Keratinocyte (primary cell): ENCODE measurements at regions not wholly inside any gene's neighbourhood (a gene's known extent, or its start where the extent isn't known, plus 50 kb on each side); places are given as distances from the start of the nearest gene placed in this dataset.
"Not testable (repeated sequence)": the region's sequence is repeated elsewhere in the genome, so short reads cannot be mapped to it uniquely, and the experiment has no call there.

Experiments
- DNase-seq: peaks from one replicate; pipeline ENCODE4 v3.0.0-alpha.2; 2011; ENCODE audit warnings: low read depth, missing footprints, low spot score
- FAIRE-seq: peaks from 2 replicates; lab custom pipeline; 2011; peaks lifted over from hg19 to GRCh38; lab: Jason Lieb, UNC
- H2AFZ ChIP-seq: 2 replicates; pipeline ENCODE4 v1.6.0; 2012; ENCODE audit warnings: low read length, control low read depth, inconsistent platforms; ENCODE audit not compliant: control insufficient read depth
- H3K27ac ChIP-seq: 2 replicates; pipeline ENCODE4 v1.5.1; 2011; ENCODE audit warnings: low read length; ENCODE audit not compliant: control insufficient read depth, insufficient read depth
- H3K27me3 ChIP-seq: 3 replicates; pipeline ENCODE4 v1.6.0; 2011; ENCODE audit warnings: low read length; ENCODE audit not compliant: control insufficient read depth, insufficient read depth; ENCODE audit errors: extremely low read depth
- H3K36me3 ChIP-seq, 2 experiments: 2 replicates in 1 of 2; 3 replicates in 1 of 2; pipeline ENCODE4 v1.5.1; 2011; ENCODE audit warnings: low read length in 2 of 2, mild to moderate bottlenecking in 1 of 2; ENCODE audit not compliant: control insufficient read depth in 2 of 2, insufficient read depth in 2 of 2; ENCODE audit errors: extremely low read depth in 1 of 2
- H3K4me1 ChIP-seq: 3 replicates; pipeline ENCODE4 v1.5.1; 2011; ENCODE audit warnings: low read length; ENCODE audit not compliant: control insufficient read depth, insufficient read depth; ENCODE audit errors: extremely low read depth
- H3K4me2 ChIP-seq: 3 replicates; pipeline ENCODE4 v1.6.0; 2011; ENCODE audit warnings: low read depth, low read length; ENCODE audit not compliant: control insufficient read depth, insufficient read depth; ENCODE audit errors: extremely low read depth
- H3K4me3 ChIP-seq, 3 experiments: fragments of 200-600 bp in 1 of 3; sonication (generic) in 1 of 3; 2 replicates in 2 of 3; 3 replicates in 1 of 3; pipeline ENCODE4 v1.5.1; 2011 to 2016; ENCODE audit warnings: low read length in 3 of 3, mild to moderate bottlenecking in 3 of 3, control low read depth in 2 of 3, inconsistent platforms in 1 of 3, low read depth in 1 of 3, mixed read lengths in 1 of 3, mixed run types in 1 of 3, moderate library complexity in 1 of 3; ENCODE audit not compliant: control insufficient read depth in 2 of 3, insufficient read depth in 2 of 3; ENCODE audit errors: extremely low read depth in 1 of 3
- H3K79me2 ChIP-seq: 2 replicates; pipeline ENCODE4 v1.6.0; 2012; ENCODE audit warnings: low read length; ENCODE audit not compliant: control insufficient read depth, insufficient read depth
- H3K9ac ChIP-seq: 3 replicates; pipeline ENCODE4 v1.6.0; 2011; ENCODE audit warnings: low read length; ENCODE audit not compliant: control insufficient read depth, insufficient read depth; ENCODE audit errors: extremely low read depth
- H3K9me1 ChIP-seq: 3 replicates; pipeline ENCODE4 v1.6.0; 2011; ENCODE audit warnings: low read length; ENCODE audit not compliant: control insufficient read depth, insufficient read depth; ENCODE audit errors: extremely low read depth
- H3K9me3 ChIP-seq: 2 replicates; pipeline ENCODE4 v1.5.1; 2012; ENCODE audit warnings: low read depth, low read length; ENCODE audit not compliant: control insufficient read depth
- H4K20me1 ChIP-seq: 3 replicates; pipeline ENCODE4 v1.6.0; 2011; ENCODE audit warnings: low read length; ENCODE audit not compliant: control insufficient read depth, insufficient read depth; ENCODE audit errors: extremely low read depth
- EZH2 ChIP-seq: IDR thresholded peaks from one replicate; pipeline ENCODE4 v1.6.1; 2012; ENCODE audit warnings: inconsistent platforms, mild to moderate bottlenecking, low read length, moderate library complexity
- dilution Hi-C: fragments of 300-500 bp; cut with MboI; formaldehyde crosslinking; loops from one replicate; pipeline ENCODE4 v1.7.0; 2020; ENCODE audit warnings: low sequenced_read_pairs; ENCODE audit not compliant: extremely low pct_ligation_motif_present
- TF ChIP-seq, protein P1 (sequence below), 3 experiments: IDR thresholded peaks in 1 of 3; conservative IDR thresholded peaks in 1 of 3; optimal IDR thresholded peaks in 1 of 3; 2 replicates in 2 of 3; 3 replicates in 1 of 3; pipeline versions ENCODE3 to v1.5.1; 2011; ENCODE audit warnings: low read length in 3 of 3, mild to moderate bottlenecking in 3 of 3, moderate library complexity in 2 of 3, control low read depth in 1 of 3, inconsistent platforms in 1 of 3; ENCODE audit not compliant: insufficient read depth in 2 of 3; ENCODE audit errors: extremely low read depth in 1 of 3

DNA sequence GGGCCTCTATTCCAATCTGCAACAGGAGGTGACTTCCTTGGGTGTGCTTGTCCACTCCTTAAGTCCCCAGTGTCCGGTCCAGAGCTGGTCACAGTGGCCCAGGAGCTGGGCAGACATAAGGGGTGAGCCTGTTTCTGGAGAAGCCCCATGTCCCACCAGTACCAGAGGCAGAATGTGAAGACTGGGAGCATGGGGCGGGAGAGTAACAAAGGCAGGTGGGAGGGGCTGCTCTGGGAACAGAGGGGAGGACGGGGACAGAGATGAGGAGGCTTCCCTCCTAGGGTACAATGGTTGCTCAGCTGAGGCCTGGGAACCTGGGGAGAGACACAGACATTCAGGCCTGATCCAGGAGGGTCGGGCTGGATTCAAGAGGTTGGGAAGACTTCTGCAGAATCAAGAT lies 323.3 kb upstream of the TNRC6C start:
- no peak for TF ChIP-seq EZH2
- TF ChIP-seq, protein P1, sequence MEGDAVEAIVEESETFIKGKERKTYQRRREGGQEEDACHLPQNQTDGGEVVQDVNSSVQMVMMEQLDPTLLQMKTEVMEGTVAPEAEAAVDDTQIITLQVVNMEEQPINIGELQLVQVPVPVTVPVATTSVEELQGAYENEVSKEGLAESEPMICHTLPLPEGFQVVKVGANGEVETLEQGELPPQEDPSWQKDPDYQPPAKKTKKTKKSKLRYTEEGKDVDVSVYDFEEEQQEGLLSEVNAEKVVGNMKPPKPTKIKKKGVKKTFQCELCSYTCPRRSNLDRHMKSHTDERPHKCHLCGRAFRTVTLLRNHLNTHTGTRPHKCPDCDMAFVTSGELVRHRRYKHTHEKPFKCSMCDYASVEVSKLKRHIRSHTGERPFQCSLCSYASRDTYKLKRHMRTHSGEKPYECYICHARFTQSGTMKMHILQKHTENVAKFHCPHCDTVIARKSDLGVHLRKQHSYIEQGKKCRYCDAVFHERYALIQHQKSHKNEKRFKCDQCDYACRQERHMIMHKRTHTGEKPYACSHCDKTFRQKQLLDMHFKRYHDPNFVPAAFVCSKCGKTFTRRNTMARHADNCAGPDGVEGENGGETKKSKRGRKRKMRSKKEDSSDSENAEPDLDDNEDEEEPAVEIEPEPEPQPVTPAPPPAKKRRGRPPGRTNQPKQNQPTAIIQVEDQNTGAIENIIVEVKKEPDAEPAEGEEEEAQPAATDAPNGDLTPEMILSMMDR (optimal IDR thresholded peaks at IDR 0.05 in 1 of 3, IDR thresholded peaks at IDR 0.05 in 1 of 3, conservative IDR thresholded peaks at IDR 0.05 in 1 of 3; ENCODE audit: extremely low read depth in 1 of 3, insufficient read depth in 2 of 3, low read length in 3 of 3) = no peak
- H3K79me2 ChIP-seq = no peaks in the 10 kb centered on the region
- no peak overlapping the region for H3K4me2 ChIP-seq
- no peaks in the 10 kb centered on the region for H4K20me1 ChIP-seq
- H3K9me3 ChIP-seq = no peaks in the 10 kb centered on the region
- H3K9me1 ChIP-seq = no peaks in the 10 kb centered on the region
- FAIRE-seq = no peak
- H3K4me1 ChIP-seq = no peaks in the 10 kb centered on the region
- H2AFZ ChIP-seq = no peak overlapping the region
- no peak overlapping the region for H3K27ac ChIP-seq
- no peak for DNase-seq
- H3K27me3 ChIP-seq = peaks cover 19% of the 10 kb centered on the region
- H3K9ac ChIP-seq = no peak overlapping the region
- H3K36me3 ChIP-seq = no peaks in the 10 kb centered on the region
- no peak overlapping the region for H3K4me3 ChIP-seq
- dilution Hi-C loops = no loop called here

DNA sequence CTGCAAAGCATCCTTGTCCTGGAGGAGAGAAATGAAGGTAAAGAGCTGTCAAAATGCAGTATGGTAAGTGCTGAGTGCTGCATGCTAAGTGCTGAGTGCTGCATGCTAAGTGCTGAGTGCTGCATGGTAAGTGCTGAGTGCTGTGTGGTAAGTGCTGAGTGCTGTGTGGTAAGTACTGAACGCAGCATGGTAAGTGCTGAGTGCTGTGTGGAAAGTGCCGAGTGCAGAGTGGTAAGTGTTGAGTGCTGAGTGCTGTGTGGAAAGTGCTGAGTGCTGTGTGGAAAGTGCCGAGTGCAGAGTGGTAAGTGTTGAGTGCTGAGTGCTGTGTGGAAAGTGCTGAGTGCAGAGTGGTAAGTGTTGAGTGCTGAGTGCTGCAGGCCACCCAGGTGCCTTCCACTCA lies 322.7 kb upstream of the TNRC6C start:
- H3K4me1 ChIP-seq, H3K27ac ChIP-seq, H3K9me3 ChIP-seq, H3K4me2 ChIP-seq, H3K9ac ChIP-seq, dilution Hi-C loops, H3K36me3 ChIP-seq, H3K9me1 ChIP-seq, FAIRE-seq, H2AFZ ChIP-seq, DNase-seq, H3K4me3 ChIP-seq, H4K20me1 ChIP-seq, H3K79me2 ChIP-seq: not testable (repeated sequence)
- peaks cover 24% of the 10 kb centered on the region for H3K27me3 ChIP-seq
